Smooth muscle cell (in vitro differentiated cells): ENCODE measurements at regions not wholly inside any gene's neighbourhood (a gene's known extent, or its start where the extent isn't known, plus 50 kb on each side); places are given as distances from the start of the nearest gene placed in this dataset.
"Not testable (repeated sequence)": the region's sequence is repeated elsewhere in the genome, so short reads cannot be mapped to it uniquely, and the experiment has no call there.

Experiments
- DNase-seq: peaks from one replicate; lab custom pipeline; 2025; ENCODE audit not compliant: unreplicated experiment; lab: John Stamatoyannopoulos, UW
- H2AFZ ChIP-seq: fragments of 200-600 bp; sonication (generic); 2 replicates; pipeline ENCODE4 v1.6.0; 2016; ENCODE audit warnings: antibody characterized with exemption, low read depth, mild to moderate bottlenecking
- H3F3A ChIP-seq: fragments of 200-600 bp; sonication (generic); 2 replicates; pipeline ENCODE4 v1.6.0; 2017; ENCODE audit warnings: antibody characterized with exemption, low read depth
- H3K27ac ChIP-seq: fragments of 200-600 bp; sonication (generic); 2 replicates; pipeline ENCODE4 v1.5.1; 2016; ENCODE audit warnings: low read depth, mild to moderate bottlenecking
- H3K27me3 ChIP-seq: fragments of 200-600 bp; sonication (generic); 2 replicates; pipeline ENCODE4 v1.6.1; 2016; ENCODE audit warnings: low read depth, mild to moderate bottlenecking
- H3K36me3 ChIP-seq: fragments of 200-600 bp; sonication (generic); 2 replicates; pipeline ENCODE4 v1.5.1; 2016; ENCODE audit warnings: low read depth
- H3K4me1 ChIP-seq: fragments of 200-600 bp; sonication (generic); 2 replicates; pipeline ENCODE4 v1.5.1; 2016; ENCODE audit warnings: low read depth
- H3K4me2 ChIP-seq: fragments of 200-600 bp; sonication (generic); 2 replicates; pipeline ENCODE4 v1.6.0; 2016; ENCODE audit warnings: mild to moderate bottlenecking
- H3K4me3 ChIP-seq: fragments of 200-600 bp; sonication (generic); 2 replicates; pipeline ENCODE4 v1.5.1; 2016; ENCODE audit warnings: mild to moderate bottlenecking
- H3K79me2 ChIP-seq: fragments of 200-600 bp; sonication (generic); 2 replicates; pipeline ENCODE4 v1.6.0; 2016; ENCODE audit warnings: low read depth, mild to moderate bottlenecking
- H3K9ac ChIP-seq: fragments of 200-600 bp; sonication (generic); 2 replicates; pipeline ENCODE4 v1.6.0; 2016; ENCODE audit warnings: low read depth
- H3K9me3 ChIP-seq: fragments of 200-600 bp; sonication (generic); replicated peaks from 2 replicates; pipeline ENCODE4 v1.5.1; 2016; ENCODE audit warnings: low read depth
- H4K20me1 ChIP-seq: fragments of 200-600 bp; sonication (generic); 2 replicates; pipeline ENCODE4 v1.6.0; 2016; ENCODE audit warnings: low read depth
- WGBS: methylation state at CpG from one replicate; pipeline ENCODE4 v1.1.7; 2016; ENCODE audit warnings: low lambda C conversion rate; 5-methylcytosine and 5-hydroxymethylcytosine counted together
- TF ChIP-seq, protein P1 (sequence below): fragments of 200-600 bp; sonication (generic); IDR thresholded peaks from 2 replicates; pipeline ENCODE4 v1.5.1; 2017; ENCODE audit warnings: borderline replicate concordance, mild to moderate bottlenecking, antibody characterized with exemption; ENCODE audit not compliant: insufficient read depth, poor library complexity, severe bottlenecking

- 88% methylated on average over 1 of the region's 1 CpG for WGBS
These were observed 437.7 kb upstream of the ADGRB3 start for GRCh38 chr6:68197356-68197755.

DNA sequence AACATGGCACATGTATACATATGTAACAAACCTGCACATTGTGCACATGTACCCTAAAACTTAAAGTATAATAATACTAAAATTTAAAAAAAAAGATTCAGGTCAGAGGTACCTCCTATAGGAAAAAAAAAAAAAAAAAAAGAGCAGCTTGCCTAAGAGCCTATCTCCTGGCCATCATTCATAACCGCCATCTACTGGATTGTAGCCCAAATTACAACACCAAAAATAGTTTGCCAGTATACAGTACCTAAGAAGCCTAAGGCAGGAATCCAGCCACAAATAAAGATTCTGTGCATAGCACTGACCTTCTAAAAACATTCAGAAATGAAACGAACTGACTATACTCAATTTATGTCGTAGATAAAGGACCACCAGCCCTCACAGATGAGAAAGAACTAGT is 438.4 kb upstream of the ADGRB3 start:
- H3K79me2 ChIP-seq: no peaks in the 10 kb centered on the region
- WGBS: 55% methylated on average over 3 of the region's 3 CpGs
- TF ChIP-seq, protein P1, sequence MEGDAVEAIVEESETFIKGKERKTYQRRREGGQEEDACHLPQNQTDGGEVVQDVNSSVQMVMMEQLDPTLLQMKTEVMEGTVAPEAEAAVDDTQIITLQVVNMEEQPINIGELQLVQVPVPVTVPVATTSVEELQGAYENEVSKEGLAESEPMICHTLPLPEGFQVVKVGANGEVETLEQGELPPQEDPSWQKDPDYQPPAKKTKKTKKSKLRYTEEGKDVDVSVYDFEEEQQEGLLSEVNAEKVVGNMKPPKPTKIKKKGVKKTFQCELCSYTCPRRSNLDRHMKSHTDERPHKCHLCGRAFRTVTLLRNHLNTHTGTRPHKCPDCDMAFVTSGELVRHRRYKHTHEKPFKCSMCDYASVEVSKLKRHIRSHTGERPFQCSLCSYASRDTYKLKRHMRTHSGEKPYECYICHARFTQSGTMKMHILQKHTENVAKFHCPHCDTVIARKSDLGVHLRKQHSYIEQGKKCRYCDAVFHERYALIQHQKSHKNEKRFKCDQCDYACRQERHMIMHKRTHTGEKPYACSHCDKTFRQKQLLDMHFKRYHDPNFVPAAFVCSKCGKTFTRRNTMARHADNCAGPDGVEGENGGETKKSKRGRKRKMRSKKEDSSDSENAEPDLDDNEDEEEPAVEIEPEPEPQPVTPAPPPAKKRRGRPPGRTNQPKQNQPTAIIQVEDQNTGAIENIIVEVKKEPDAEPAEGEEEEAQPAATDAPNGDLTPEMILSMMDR: no peak
- no peak for DNase-seq
- H2AFZ ChIP-seq: no peak overlapping the region
- no peaks in the 10 kb centered on the region for H3K27me3 ChIP-seq
- H3K4me1 ChIP-seq: no peaks in the 10 kb centered on the region
- no peaks in the 10 kb centered on the region for H3F3A ChIP-seq
- H3K9me3 ChIP-seq: no peaks in the 10 kb centered on the region
- H3K4me2 ChIP-seq: no peak overlapping the region
- no peaks in the 10 kb centered on the region for H4K20me1 ChIP-seq
- H3K4me3 ChIP-seq: no peak overlapping the region
- H3K9ac ChIP-seq: no peak overlapping the region
- H3K36me3 ChIP-seq: no peaks in the 10 kb centered on the region
- no peak overlapping the region for H3K27ac ChIP-seq

More at GRCh38 chr6:68197356-68197755, 437.7 kb upstream of the ADGRB3 start:
- TF ChIP-seq, protein P1: no peak
- Histone ChIP-seq H3K27ac (no peak overlapping the region), H4K20me1 (no peaks in the 10 kb centered on the region), H3K9ac (no peak overlapping the region), H3K9me3 (no peaks in the 10 kb centered on the region), H3K27me3 (no peaks in the 10 kb centered on the region), H3K4me1 (no peaks in the 10 kb centered on the region), H3K79me2 (no peaks in the 10 kb centered on the region), H3F3A (no peaks in the 10 kb centered on the region), H3K4me2 (no peak overlapping the region), H2AFZ (no peak overlapping the region), H3K36me3 (no peaks in the 10 kb centered on the region), H3K4me3 (no peak overlapping the region)
- no peak for DNase-seq

DNA sequence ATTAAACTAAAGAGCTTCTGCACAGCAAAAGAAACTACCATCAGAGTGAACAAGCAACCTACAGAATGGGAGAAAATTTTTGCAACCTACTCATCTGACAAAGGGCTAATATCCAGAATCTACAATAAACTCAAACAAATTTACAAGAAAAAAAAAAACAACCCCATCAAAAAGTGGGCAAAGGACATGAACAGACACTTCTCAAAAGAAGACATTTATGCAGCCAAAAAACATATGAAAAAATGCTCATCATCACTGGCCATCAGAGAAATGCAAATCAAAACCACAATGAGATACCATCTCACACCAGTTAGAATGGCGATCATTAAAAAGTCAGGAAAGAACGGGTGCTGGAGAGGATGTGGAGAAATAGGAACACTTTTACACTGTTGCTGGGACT is 439.3 kb upstream of the ADGRB3 start:
- not testable (repeated sequence) for H3K9ac ChIP-seq, H3K36me3 ChIP-seq, DNase-seq, H3K27me3 ChIP-seq, H3K27ac ChIP-seq, H3F3A ChIP-seq, H4K20me1 ChIP-seq, H2AFZ ChIP-seq, H3K4me3 ChIP-seq, H3K4me1 ChIP-seq, H3K79me2 ChIP-seq, H3K9me3 ChIP-seq, H3K4me2 ChIP-seq
- 90% methylated on average over 2 of the region's 2 CpGs for WGBS

DNA sequence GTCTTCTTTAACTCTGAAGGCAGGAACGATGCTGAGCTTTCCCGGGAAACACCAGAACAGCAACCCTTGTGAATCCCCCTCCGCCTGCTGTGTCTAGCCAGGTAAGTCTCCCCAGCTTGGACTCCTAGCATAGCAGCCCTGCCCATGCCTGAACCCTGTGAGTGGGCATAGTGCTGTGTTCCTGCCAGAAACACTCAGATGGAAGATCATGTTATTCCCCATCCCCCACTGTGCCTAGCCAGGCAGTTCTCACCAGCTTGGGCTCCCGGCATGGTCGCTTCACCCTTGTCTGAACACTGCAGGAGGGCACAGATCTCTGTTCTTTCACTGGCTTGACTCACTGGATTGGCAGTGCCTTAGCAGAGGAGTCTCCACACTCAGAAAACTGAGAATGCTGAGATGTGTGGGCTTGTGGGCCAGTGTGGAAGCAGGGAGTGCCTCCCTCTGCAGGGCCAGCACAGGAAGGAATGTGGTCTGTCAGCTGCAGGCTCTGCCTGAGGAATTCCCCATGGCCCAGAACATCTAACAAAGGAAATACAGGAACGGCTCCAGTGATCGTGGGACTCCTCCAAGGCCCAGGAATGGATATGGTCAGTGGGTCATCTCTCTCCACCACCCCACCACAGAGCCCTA is 440.1 kb upstream of the ADGRB3 start:
- H3K27me3 ChIP-seq: no peaks in the 10 kb centered on the region
- WGBS: 83% methylated on average over 7 of the region's 7 CpGs
- H3K36me3 ChIP-seq: no peaks in the 10 kb centered on the region
- no peaks in the 10 kb centered on the region for H3K9me3 ChIP-seq
- no peaks in the 10 kb centered on the region for H3K79me2 ChIP-seq
- H4K20me1 ChIP-seq: no peaks in the 10 kb centered on the region
- H3K4me3 ChIP-seq: no peak overlapping the region
- no peaks in the 10 kb centered on the region for H3F3A ChIP-seq
- no peak overlapping the region for H2AFZ ChIP-seq
- no peaks in the 10 kb centered on the region for H3K4me1 ChIP-seq
- no peak overlapping the region for H3K27ac ChIP-seq
- DNase-seq: no peak
- no peak overlapping the region for H3K9ac ChIP-seq
- H3K4me2 ChIP-seq: no peak overlapping the region
- TF ChIP-seq, protein P1: no peak
